ENCODE measurements at regions not wholly inside any gene's neighbourhood (a gene's known extent, or its start where the extent isn't known, plus 50 kb on each side); places are given as distances from the start of the nearest gene placed in this dataset.
A peak's percentile ranks its signal among the peaks of the same experiment; 100 is the strongest.
"Not testable (repeated sequence)": the region's sequence is repeated elsewhere in the genome, so short reads cannot be mapped to it uniquely, and the experiment has no call there.

DNA sequence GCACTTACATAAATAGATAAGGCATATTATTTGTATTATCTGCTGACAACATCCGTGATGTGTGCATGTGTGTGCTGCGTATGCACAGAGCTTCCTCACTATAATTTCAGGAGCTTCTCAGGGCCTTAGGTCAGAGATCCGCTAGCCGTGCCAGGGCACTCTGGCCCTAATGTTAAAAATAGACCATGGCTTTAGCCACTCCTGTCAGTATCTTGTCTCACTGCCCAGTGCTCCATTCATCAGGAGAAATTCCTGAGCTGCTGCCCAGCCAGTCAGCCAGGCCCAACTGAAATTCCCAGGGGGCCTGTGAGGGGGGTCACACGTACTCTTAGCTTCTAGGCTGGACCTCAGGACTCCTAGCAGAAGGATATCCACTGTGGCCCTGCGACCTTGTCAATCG, 70.0 kb upstream of the ABHD2 start:
- DNase-seq (ENCODE audit: low read depth in 2 of 2), result peak; percentile 42 to 58
- Histone ChIP-seq H3K27me3 (ENCODE audit: control insufficient read depth, insufficient read depth, low read length) (no peaks in the 10 kb centered on the region), H3K9me3 (ENCODE audit: control insufficient read depth, insufficient read depth, low read depth, low read length) (no peaks in the 10 kb centered on the region), H3K9ac (ENCODE audit: insufficient read depth, low read length) (no peak overlapping the region), H3K4me1 (ENCODE audit: control insufficient read depth, extremely low read depth, insufficient read depth, low read length) (peaks cover 14% of the 10 kb centered on the region), H2AFZ (ENCODE audit: low read length) (no peak overlapping the region), H3K4me3 (replicated peaks in 1 of 4; ENCODE audit: control extremely low read depth in 1 of 4, insufficient read depth in 1 of 4, low read depth in 3 of 4, low read length in 4 of 4) (no peak overlapping the region), H3K36me3 (ENCODE audit: control insufficient read depth, insufficient read depth, low read length) (no peaks in the 10 kb centered on the region), H3K27ac (ENCODE audit: insufficient read depth, low read length) (no peak overlapping the region), H3K79me2 (ENCODE audit: control insufficient read depth, insufficient read depth, low read length) (no peaks in the 10 kb centered on the region), H3K4me2 (ENCODE audit: extremely low read depth, insufficient read depth, low read length) (no peak overlapping the region), H4K20me1 (ENCODE audit: control insufficient read depth, extremely low read depth, insufficient read depth, low read length) (no peaks in the 10 kb centered on the region)
- TF ChIP-seq, protein P1, sequence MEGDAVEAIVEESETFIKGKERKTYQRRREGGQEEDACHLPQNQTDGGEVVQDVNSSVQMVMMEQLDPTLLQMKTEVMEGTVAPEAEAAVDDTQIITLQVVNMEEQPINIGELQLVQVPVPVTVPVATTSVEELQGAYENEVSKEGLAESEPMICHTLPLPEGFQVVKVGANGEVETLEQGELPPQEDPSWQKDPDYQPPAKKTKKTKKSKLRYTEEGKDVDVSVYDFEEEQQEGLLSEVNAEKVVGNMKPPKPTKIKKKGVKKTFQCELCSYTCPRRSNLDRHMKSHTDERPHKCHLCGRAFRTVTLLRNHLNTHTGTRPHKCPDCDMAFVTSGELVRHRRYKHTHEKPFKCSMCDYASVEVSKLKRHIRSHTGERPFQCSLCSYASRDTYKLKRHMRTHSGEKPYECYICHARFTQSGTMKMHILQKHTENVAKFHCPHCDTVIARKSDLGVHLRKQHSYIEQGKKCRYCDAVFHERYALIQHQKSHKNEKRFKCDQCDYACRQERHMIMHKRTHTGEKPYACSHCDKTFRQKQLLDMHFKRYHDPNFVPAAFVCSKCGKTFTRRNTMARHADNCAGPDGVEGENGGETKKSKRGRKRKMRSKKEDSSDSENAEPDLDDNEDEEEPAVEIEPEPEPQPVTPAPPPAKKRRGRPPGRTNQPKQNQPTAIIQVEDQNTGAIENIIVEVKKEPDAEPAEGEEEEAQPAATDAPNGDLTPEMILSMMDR (conservative IDR thresholded peaks at IDR 0.05 in 1 of 2, IDR thresholded peaks at IDR 0.05 in 1 of 2; ENCODE audit: low read depth in 1 of 2, low read length in 2 of 2), result no peak
- TF ChIP-seq EZH2 (IDR thresholded peaks at IDR 0.05; ENCODE audit: low read length, missing control alignments), result no peak

DNA sequence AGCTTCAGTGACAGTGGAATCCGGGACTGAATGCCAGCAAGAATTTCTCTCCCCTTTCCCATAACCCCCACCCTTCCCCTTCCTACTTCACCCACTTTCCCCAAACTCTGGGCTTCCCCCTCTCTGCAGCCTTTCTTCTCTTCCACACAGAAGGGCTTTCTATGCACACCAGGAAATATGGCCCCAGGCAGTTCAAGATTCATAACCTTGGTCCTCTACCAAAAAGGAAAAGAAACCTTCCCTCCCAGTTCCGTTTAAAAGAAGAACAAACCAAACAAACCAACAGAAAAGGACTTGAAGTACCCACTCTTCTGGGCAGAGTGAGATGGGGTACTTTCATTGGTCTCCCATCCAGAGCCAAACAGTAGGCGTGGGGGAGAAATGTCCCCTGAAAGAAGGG, 68.8 kb upstream of the ABHD2 start:
- Histone ChIP-seq H3K4me1 (ENCODE audit: control insufficient read depth, extremely low read depth, insufficient read depth, low read length) (peaks cover 18% of the 10 kb centered on the region), H3K4me3 (replicated peaks in 1 of 4; ENCODE audit: control extremely low read depth in 1 of 4, insufficient read depth in 1 of 4, low read depth in 3 of 4, low read length in 4 of 4) (no peak overlapping the region), H3K4me2 (ENCODE audit: extremely low read depth, insufficient read depth, low read length) (no peak overlapping the region), H3K79me2 (ENCODE audit: control insufficient read depth, insufficient read depth, low read length) (no peaks in the 10 kb centered on the region), H3K27ac (ENCODE audit: insufficient read depth, low read length) (no peak overlapping the region), H3K27me3 (ENCODE audit: control insufficient read depth, insufficient read depth, low read length) (no peaks in the 10 kb centered on the region), H3K9ac (ENCODE audit: insufficient read depth, low read length) (no peak overlapping the region), H3K9me3 (ENCODE audit: control insufficient read depth, insufficient read depth, low read depth, low read length) (no peaks in the 10 kb centered on the region), H3K36me3 (ENCODE audit: control insufficient read depth, insufficient read depth, low read length) (no peaks in the 10 kb centered on the region), H2AFZ (ENCODE audit: low read length) (no peak overlapping the region), H4K20me1 (ENCODE audit: control insufficient read depth, extremely low read depth, insufficient read depth, low read length) (no peaks in the 10 kb centered on the region)
- no peak for DNase-seq (ENCODE audit: low read depth in 2 of 2)
- TF ChIP-seq EZH2 (IDR thresholded peaks at IDR 0.05; ENCODE audit: low read length, missing control alignments), result no peak
- TF ChIP-seq, protein P1 (conservative IDR thresholded peaks at IDR 0.05 in 1 of 2, IDR thresholded peaks at IDR 0.05 in 1 of 2; ENCODE audit: low read depth in 1 of 2, low read length in 2 of 2), result no peak

DNA sequence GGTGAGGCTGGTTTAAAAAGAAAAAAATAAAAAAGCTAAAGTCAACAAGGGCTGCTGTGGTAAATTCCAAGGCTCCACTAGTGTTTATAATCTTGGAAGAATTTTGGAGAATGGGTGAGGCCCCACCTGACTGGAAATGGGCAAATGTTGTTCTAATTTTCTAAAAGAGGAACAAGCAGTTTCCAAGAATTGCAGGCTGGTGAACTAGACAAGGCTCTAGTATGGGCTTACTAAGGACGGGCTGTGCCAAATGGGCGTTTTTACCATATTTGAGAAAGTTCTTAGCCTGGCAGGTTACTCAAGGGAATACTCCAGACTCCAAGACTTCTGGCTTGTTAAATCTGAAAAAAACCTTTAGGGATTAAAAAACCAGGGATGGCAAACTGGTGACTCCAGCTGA, 67.0 kb upstream of the ABHD2 start:
- Histone ChIP-seq H3K4me2 (ENCODE audit: extremely low read depth, insufficient read depth, low read length) (no peak overlapping the region), H3K79me2 (ENCODE audit: control insufficient read depth, insufficient read depth, low read length) (no peaks in the 10 kb centered on the region), H3K9ac (ENCODE audit: insufficient read depth, low read length) (no peak overlapping the region), H4K20me1 (ENCODE audit: control insufficient read depth, extremely low read depth, insufficient read depth, low read length) (no peaks in the 10 kb centered on the region), H3K4me3 (replicated peaks in 1 of 4; ENCODE audit: control extremely low read depth in 1 of 4, insufficient read depth in 1 of 4, low read depth in 3 of 4, low read length in 4 of 4) (no peak overlapping the region), H3K36me3 (ENCODE audit: control insufficient read depth, insufficient read depth, low read length) (no peaks in the 10 kb centered on the region), H3K9me3 (ENCODE audit: control insufficient read depth, insufficient read depth, low read depth, low read length) (no peaks in the 10 kb centered on the region), H3K27me3 (ENCODE audit: control insufficient read depth, insufficient read depth, low read length) (no peaks in the 10 kb centered on the region), H3K4me1 (ENCODE audit: control insufficient read depth, extremely low read depth, insufficient read depth, low read length) (peaks cover 18% of the 10 kb centered on the region), H3K27ac (ENCODE audit: insufficient read depth, low read length) (no peak overlapping the region), H2AFZ (ENCODE audit: low read length) (no peak overlapping the region)
- DNase-seq (ENCODE audit: low read depth in 2 of 2), result peak in 1 of 2 donors; percentile 21
- TF ChIP-seq, protein P1 (conservative IDR thresholded peaks at IDR 0.05 in 1 of 2, IDR thresholded peaks at IDR 0.05 in 1 of 2; ENCODE audit: low read depth in 1 of 2, low read length in 2 of 2), result no peak
- TF ChIP-seq EZH2 (IDR thresholded peaks at IDR 0.05; ENCODE audit: low read length, missing control alignments), result no peak

DNA sequence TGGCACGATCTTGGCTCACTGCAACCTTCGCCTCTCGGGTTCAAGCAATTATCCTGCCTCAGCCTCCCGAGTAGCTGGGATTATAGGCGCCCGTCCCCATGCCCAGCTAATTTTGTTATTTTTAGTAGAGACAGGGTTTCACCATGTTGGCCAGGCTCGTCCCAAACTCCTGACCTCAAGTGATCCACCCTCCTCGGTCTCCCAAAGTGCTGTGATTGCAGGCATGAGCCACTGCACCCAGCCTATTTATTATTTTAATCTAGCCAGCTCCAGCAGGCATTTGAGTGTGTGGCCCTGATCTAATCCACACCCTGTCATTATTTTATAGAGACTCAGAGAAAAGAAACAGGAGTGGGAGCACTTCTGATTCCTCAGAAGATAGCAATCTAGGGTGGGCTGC, 66.4 kb upstream of the ABHD2 start:
- not testable (repeated sequence) for H3K36me3 ChIP-seq (ENCODE audit: control insufficient read depth, insufficient read depth, low read length); H3K4me2 ChIP-seq (ENCODE audit: extremely low read depth, insufficient read depth, low read length); H3K27me3 ChIP-seq (ENCODE audit: control insufficient read depth, insufficient read depth, low read length); H3K9me3 ChIP-seq (ENCODE audit: control insufficient read depth, insufficient read depth, low read depth, low read length); DNase-seq (ENCODE audit: low read depth in 2 of 2); H3K4me3 ChIP-seq (replicated peaks in 1 of 4; ENCODE audit: control extremely low read depth in 1 of 4, insufficient read depth in 1 of 4, low read depth in 3 of 4, low read length in 4 of 4); H3K27ac ChIP-seq (ENCODE audit: insufficient read depth, low read length); H3K79me2 ChIP-seq (ENCODE audit: control insufficient read depth, insufficient read depth, low read length); H3K9ac ChIP-seq (ENCODE audit: insufficient read depth, low read length); H4K20me1 ChIP-seq (ENCODE audit: control insufficient read depth, extremely low read depth, insufficient read depth, low read length); H2AFZ ChIP-seq (ENCODE audit: low read length)
- peaks cover 15% of the 10 kb centered on the region for H3K4me1 ChIP-seq (ENCODE audit: control insufficient read depth, extremely low read depth, insufficient read depth, low read length)
